GM18519 (cell line): ENCODE measurements at regions not wholly inside any gene's neighbourhood (a gene's known extent, or its start where the extent isn't known, plus 50 kb on each side); places are given as distances from the start of the nearest gene placed in this dataset.

Source experiments
- ATAC-seq: cut with Tn5 transposase; IDR thresholded peaks from one replicate; pipeline ENCODE4 v1.9.1; 2021; ENCODE audit warnings: mild to moderate bottlenecking, moderate library complexity; ENCODE audit not compliant: unreplicated experiment, low FRiP score

GRCh38 chr13:64997438-64997837 lies 2232.7 kb downstream of the PCDH9 start:
- ATAC-seq, result no peak

GRCh38 chr13:64993514-64994164 lies 2236.5 kb downstream of the PCDH9 start:
- ATAC-seq, result no peak

- no peak for ATAC-seq
These were observed 2237.8 kb downstream of the PCDH9 start for GRCh38 chr13:64992314-64992713.

DNA sequence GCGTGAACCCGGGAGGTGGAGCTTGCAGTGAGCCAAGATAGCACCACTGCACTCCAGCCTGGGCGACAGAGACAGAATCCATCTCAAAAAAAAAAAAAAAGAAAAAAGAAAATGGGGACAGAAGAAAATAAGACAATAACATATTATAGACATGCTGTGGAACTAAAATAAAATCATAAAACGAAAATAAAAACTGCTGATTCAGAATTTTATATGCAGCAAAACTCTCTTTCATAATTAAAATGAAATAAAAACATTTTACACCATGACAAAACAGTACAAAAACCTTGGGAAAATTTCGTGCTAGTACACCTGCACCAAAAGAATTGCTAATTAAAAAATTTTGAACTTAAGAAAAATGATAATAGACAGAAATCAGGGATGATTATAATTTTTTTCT lies 2245.1 kb downstream of the PCDH9 start:
- ATAC-seq, result no peak

GRCh38 chr13:64962404-64962803 lies 2267.7 kb downstream of the PCDH9 start:
- ATAC-seq, result no peak

DNA sequence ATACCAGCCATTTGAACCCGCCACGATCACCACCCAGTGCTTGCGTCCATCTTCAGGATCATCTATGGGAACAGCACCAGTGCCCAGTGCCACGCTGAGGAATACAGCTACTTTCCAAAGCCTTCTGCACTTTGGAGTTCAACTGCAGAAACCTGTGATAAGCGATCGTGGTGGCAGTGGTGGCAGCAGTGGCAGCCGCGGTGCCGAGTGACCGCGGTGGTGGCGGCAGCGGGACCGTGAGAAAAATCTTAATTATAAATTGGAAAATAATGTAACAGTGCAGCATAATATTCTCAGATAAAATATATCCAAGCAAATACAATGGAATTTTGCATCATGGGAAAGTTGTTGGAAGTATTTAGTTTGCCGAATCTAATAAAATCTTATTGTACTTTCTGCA lies 2270.9 kb downstream of the PCDH9 start:
- ATAC-seq, result no peak

- ATAC-seq, result no peak
These were observed 2272.0 kb downstream of the PCDH9 start for GRCh38 chr13:64958106-64958505.

DNA sequence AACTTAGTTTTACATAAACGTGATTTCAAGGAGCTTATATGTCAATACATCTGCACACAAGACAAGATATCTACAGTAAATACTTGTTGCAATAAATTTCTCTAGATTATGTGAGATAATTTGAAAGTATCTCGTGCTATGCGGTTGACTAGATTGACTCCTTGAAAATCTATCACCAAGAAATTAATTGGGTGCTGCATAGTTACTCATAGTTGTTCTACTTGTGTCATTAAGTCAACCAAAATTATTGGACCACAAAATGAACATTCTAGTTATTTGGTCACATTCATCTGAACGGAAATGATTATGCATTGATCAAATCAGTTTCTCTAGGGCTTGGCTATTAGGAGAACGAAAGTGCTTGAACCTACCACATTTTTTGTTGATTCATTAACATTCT lies 2291.5 kb downstream of the PCDH9 start:
- no peak for ATAC-seq

GRCh38 chr13:64937302-64937701 lies 2292.8 kb downstream of the PCDH9 start:
- no peak for ATAC-seq

GRCh38 chr13:64936879-64937278 lies 2293.3 kb downstream of the PCDH9 start:
- no peak for ATAC-seq

DNA sequence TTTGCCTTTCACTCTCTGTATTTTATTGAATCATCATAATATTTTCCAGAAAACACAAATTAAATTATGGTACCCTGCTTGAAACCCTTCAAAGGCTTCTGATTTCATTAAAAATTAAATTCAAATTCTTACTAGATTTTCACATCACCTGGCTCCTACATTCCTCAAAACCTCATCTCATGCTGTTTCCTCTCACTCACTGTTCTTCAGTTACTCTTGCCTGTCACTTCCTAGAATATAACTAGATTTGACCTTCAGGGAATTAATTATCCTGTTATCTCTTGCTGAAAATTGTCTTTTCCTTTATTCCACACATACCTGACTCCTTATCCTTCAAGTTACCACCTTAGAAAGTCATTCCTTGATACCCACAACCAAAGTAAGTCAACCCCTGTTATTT lies 2294.7 kb downstream of the PCDH9 start:
- ATAC-seq, result no peak

- no peak for ATAC-seq
These were observed 2295.4 kb downstream of the PCDH9 start for GRCh38 chr13:64934569-64935362.

GRCh38 chr13:64930636-64931035 lies 2299.5 kb downstream of the PCDH9 start:
- no peak for ATAC-seq

DNA sequence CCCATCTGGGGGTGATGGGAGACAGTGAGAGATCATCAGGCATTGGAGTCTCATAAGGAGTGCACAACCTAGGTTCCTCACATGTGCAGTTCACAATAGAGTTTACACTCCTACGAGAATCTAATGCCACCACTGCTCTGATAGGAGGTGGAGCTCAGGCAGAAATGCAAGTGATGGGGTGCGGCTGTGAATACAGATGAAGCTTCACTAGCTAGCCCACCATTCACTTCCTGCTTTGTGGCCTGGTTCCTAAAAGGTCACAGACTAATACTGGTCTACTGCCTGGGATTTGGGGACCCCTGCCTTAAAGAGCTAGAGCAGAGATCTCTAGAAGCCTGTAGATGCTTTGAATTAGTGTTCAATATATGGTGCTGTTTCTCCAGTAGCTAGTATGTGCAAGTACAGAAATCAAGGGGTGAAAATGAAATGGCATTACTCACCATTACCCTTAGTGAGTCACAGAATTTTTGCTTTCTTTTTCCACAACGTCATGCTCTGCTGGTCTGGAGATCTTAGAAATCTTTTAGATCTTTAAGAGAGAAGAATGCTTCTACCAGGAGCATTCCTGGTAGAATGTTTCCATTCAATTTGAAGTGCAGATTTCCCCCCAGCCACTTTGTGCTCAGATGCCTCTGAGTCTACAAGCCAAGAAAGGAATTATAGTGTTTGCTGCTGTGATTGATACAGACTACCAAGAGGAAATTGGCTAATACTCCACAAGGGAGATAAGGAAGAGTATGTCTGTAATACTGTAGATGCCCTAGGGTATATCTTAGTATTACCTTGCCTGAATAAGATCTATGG lies 2301.2 kb downstream of the PCDH9 start:
- peak; percentile 89 for ATAC-seq

DNA sequence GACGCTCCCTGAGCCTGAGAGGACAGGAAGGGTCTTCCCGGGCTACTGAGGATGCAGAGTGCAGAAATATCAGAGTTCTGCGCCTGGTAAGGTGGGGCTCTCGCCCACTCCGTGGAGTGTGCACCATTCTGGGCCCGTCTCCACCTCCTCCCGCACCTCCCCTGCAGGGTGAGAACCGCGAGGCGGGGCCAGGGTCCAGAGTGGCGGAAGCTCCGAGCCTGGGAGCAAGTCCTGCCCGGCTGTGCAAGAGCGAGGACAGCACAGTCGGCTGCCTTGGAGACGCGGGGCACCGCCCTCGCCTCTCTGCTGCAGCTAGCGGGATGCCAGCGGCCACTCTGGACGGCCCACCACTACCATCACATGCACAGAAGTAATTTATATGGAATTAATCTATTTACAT lies 2304.4 kb downstream of the PCDH9 start:
- no peak for ATAC-seq

DNA sequence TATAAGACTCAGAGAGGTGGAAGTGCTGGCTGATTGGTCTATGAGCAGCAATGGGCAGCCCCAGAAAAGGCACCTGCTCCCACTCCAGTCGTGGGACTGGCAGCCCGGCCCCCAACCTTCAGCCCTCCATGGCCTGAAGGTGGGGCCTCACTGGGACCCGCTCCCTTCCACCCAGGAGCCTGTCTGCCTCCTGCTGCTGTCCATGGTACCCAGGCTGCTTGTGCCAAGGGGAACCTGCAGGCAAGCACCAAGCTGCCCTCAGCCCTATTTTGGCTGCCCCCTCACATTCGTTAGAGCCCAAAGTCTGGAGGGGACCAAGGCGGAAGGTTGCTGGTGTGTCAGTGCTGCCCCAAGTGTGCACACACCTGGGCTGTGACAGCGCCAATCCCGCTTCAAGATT lies 2304.9 kb downstream of the PCDH9 start:
- no peak for ATAC-seq

GRCh38 chr13:64924401-64924800 lies 2305.7 kb downstream of the PCDH9 start:
- no peak for ATAC-seq

GRCh38 chr13:64917566-64917965 lies 2312.6 kb downstream of the PCDH9 start:
- ATAC-seq, result no peak

DNA sequence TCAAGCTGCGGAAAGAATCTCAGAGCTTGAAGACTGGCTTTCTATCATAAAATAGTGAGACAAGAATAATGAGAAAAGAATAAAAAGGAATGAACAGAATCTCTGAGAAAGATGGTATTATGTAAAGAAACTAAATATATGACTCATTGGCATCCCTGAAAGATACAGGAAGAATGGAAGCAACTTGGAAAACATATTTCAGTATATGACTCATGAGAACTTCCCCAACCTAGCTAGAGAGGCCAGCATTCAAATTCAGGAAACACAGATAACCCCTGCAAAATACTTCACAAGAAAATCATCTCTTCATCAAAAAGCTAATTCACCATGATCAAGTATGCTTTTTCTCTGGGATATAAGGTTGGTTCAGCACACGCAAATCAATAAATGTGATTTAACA lies 2318.0 kb downstream of the PCDH9 start:
- ATAC-seq, result no peak

- no peak for ATAC-seq
These were observed 2320.0 kb downstream of the PCDH9 start for GRCh38 chr13:64910096-64910495.

DNA sequence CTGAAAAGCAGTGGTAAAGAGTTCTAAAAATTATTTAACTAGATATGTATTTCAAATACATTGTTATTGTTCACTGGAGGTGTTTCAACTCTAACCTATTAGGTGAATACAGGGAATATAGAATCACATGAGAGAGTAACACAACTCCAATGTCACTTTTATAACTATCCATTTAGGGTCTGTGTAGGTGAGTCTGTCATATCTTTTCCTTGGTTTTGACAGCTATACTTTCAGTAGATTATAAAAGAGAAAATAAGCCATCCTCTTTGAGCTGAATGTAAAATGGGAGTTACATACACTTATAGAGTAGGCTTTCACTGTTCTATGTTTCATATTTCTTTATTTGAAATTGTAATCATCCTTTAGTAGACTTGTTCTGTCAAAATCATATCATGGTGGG lies 2321.0 kb downstream of the PCDH9 start:
- ATAC-seq, result no peak
